ENCODE measurements at regions not wholly inside any gene's neighbourhood (a gene's known extent, or its start where the extent isn't known, plus 50 kb on each side); places are given as distances from the start of the nearest gene placed in this dataset.

DNA sequence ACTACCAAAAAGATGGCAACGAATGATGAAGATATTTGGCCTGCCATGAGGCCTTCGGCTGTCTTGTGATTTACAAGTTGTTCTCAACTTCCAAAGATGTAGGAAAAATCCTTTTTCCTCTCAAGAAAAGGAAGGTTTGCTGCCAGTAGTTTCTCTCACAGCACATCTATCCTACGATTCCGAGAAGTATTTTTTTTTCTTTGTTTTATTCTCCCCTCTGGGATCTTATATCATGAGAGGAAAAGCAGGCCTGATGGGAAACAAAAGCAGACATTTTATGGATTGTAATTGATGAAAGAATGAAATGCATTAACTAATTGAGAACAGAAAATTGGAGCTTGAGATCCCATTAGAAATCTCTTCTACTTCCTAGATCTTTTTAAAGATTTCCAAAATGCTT is 1197.9 kb upstream of the SEL1L start:
- ChIA-PET POLR2A (no interaction called here), CTCF (interaction anchor here (0.9 kb wide), 1 partner anchor 21 kb away, joined by 3 read pairs; no protein-coding TSS in a partner anchor)
- H3K4me1 ChIP-seq (ENCODE audit: control insufficient read depth, insufficient read depth, low read length), result no peaks in the 10 kb centered on the region
- no peak overlapping the region for H3K4me3 ChIP-seq (ENCODE audit: low read depth, low read length)
- TF ChIP-seq ZNF155 (tag by site-specific recombination; IDR thresholded peaks at IDR 0.05), result no peak
- H3K36me3 ChIP-seq (ENCODE audit: control insufficient read depth in 2 of 2, insufficient read depth in 1 of 2, low read length in 2 of 2), result no peaks in the 10 kb centered on the region
- H3K9me3 ChIP-seq (ENCODE audit: control insufficient read depth, insufficient read depth, low read depth, low read length), result no peaks in the 10 kb centered on the region
- no peak overlapping the region for H3K27ac ChIP-seq (ENCODE audit: extremely low read depth, low read depth, low read length)

GRCh38 chr14:82740547-82740946 is 1206.9 kb upstream of the SEL1L start:
- ChIA-PET POLR2A (no interaction called here), CTCF (no interaction called here)
- Histone ChIP-seq H3K27ac (ENCODE audit: extremely low read depth, low read depth, low read length) (no peak overlapping the region), H3K36me3 (ENCODE audit: control insufficient read depth in 2 of 2, insufficient read depth in 1 of 2, low read length in 2 of 2) (no peaks in the 10 kb centered on the region), H3K9me3 (ENCODE audit: control insufficient read depth, insufficient read depth, low read depth, low read length) (no peaks in the 10 kb centered on the region), H3K4me3 (ENCODE audit: low read depth, low read length) (no peak overlapping the region), H3K4me1 (ENCODE audit: control insufficient read depth, insufficient read depth, low read length) (no peaks in the 10 kb centered on the region)
- no peak for TF ChIP-seq REST (tag by site-specific recombination; IDR thresholded peaks at IDR 0.05)
- no peak for TF ChIP-seq ZNF148 (tag by site-specific recombination; IDR thresholded peaks at IDR 0.05; ENCODE audit: borderline replicate concordance)
- no peak for TF ChIP-seq ZNF184 (tag by site-specific recombination; IDR thresholded peaks at IDR 0.05)
- no peak for TF ChIP-seq ZNF341 (tag by site-specific recombination; IDR thresholded peaks at IDR 0.05; ENCODE audit: low read depth)
- TF ChIP-seq ZNF16 (tag by site-specific recombination; IDR thresholded peaks at IDR 0.05; ENCODE audit: low read depth), result no peak
- no peak for TF ChIP-seq ZBTB1 (tag by site-specific recombination; IDR thresholded peaks at IDR 0.05)
- no peak for TF ChIP-seq YY1 (tag by site-specific recombination; IDR thresholded peaks at IDR 0.05)
- TF ChIP-seq BCL11A (tag by site-specific recombination; IDR thresholded peaks at IDR 0.05; ENCODE audit: low read depth), result no peak
- no peak for TF ChIP-seq ZNF561 (tag by site-specific recombination; IDR thresholded peaks at IDR 0.05; ENCODE audit: borderline replicate concordance)
- no peak for TF ChIP-seq ZNF433 (tag by site-specific recombination; IDR thresholded peaks at IDR 0.05; ENCODE audit: low read depth)
- no peak for TF ChIP-seq ZSCAN16 (tag by site-specific recombination; IDR thresholded peaks at IDR 0.05)
- TF ChIP-seq, protein P1, sequence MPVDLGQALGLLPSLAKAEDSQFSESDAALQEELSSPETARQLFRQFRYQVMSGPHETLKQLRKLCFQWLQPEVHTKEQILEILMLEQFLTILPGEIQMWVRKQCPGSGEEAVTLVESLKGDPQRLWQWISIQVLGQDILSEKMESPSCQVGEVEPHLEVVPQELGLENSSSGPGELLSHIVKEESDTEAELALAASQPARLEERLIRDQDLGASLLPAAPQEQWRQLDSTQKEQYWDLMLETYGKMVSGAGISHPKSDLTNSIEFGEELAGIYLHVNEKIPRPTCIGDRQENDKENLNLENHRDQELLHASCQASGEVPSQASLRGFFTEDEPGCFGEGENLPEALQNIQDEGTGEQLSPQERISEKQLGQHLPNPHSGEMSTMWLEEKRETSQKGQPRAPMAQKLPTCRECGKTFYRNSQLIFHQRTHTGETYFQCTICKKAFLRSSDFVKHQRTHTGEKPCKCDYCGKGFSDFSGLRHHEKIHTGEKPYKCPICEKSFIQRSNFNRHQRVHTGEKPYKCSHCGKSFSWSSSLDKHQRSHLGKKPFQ (tag by site-specific recombination; IDR thresholded peaks at IDR 0.05), result no peak
- TF ChIP-seq ZNF585B (tag by site-specific recombination; IDR thresholded peaks at IDR 0.05), result no peak
- TF ChIP-seq ZNF488 (tag by site-specific recombination; IDR thresholded peaks at IDR 0.05), result no peak
- no peak for TF ChIP-seq PRDM1 (tag by site-specific recombination; IDR thresholded peaks at IDR 0.05)
